Fibroblast of lung (primary cell): ENCODE measurements at regions not wholly inside any gene's neighbourhood (a gene's known extent, or its start where the extent isn't known, plus 50 kb on each side); places are given as distances from the start of the nearest gene placed in this dataset.

Experiments used
- EZH2 ChIP-seq: IDR thresholded peaks from 2 replicates; pipeline ENCODE4 v1.5.1; 2012; ENCODE audit warnings: low read length, control low read depth, mild to moderate bottlenecking; ENCODE audit errors: missing control alignments
- TF ChIP-seq, protein P1 (sequence below), 2 donors: IDR thresholded peaks in 1 of 2; conservative IDR thresholded peaks in 1 of 2; 1 replicate in 1 of 2; 2 replicates in 1 of 2; pipeline ENCODE4 v1.5.1; 2011 to 2012; ENCODE audit warnings: low read length in 2 of 2, control low read depth in 1 of 2, inconsistent platforms in 1 of 2, low read depth in 1 of 2, mild to moderate bottlenecking in 1 of 2

DNA sequence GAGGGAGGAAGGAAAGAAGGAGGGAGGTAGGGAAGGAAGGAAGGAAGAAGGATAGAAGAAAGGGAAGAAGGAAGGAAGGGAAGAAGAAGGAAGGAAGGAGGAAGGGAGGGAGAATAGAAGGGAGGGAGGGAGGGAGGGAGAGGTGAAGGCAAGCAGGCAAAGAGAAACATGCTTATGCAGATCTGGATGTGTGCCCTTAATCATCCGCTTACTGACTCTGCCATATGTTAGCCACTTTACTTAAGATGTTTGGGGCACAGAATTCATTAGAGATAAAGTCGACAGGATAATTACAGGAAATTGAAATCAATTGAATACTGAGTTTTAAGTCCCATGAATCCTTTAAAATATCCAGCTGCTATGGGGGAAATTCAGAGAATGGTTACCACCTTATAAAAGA is 334.2 kb downstream of the GRB14 start:
- TF ChIP-seq, protein P1, sequence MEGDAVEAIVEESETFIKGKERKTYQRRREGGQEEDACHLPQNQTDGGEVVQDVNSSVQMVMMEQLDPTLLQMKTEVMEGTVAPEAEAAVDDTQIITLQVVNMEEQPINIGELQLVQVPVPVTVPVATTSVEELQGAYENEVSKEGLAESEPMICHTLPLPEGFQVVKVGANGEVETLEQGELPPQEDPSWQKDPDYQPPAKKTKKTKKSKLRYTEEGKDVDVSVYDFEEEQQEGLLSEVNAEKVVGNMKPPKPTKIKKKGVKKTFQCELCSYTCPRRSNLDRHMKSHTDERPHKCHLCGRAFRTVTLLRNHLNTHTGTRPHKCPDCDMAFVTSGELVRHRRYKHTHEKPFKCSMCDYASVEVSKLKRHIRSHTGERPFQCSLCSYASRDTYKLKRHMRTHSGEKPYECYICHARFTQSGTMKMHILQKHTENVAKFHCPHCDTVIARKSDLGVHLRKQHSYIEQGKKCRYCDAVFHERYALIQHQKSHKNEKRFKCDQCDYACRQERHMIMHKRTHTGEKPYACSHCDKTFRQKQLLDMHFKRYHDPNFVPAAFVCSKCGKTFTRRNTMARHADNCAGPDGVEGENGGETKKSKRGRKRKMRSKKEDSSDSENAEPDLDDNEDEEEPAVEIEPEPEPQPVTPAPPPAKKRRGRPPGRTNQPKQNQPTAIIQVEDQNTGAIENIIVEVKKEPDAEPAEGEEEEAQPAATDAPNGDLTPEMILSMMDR (conservative IDR thresholded peaks at IDR 0.05 in 1 of 2, IDR thresholded peaks at IDR 0.05 in 1 of 2; ENCODE audit: low read depth in 1 of 2, low read length in 2 of 2) = no peak
- no peak for TF ChIP-seq EZH2
